ENCODE measurements at regions not wholly inside any gene's neighbourhood (a gene's known extent, or its start where the extent isn't known, plus 50 kb on each side); places are given as distances from the start of the nearest gene placed in this dataset.

GRCh38 chr14:105601360-105602242, 75.2 kb downstream of the TMEM121 start:
- TF ChIP-seq SPI1 (IDR thresholded peaks at IDR 0.05; ENCODE audit: borderline replicate concordance, low read depth) (no peak), GABPA (IDR thresholded peaks at IDR 0.05; ENCODE audit: low read depth) (no peak), CTCF (IDR thresholded peaks at IDR 0.05; ENCODE audit: insufficient read depth, low read length) (no peak)
